ENCODE measurements at regions not wholly inside any gene's neighbourhood (a gene's known extent, or its start where the extent isn't known, plus 50 kb on each side); places are given as distances from the start of the nearest gene placed in this dataset.

DNA sequence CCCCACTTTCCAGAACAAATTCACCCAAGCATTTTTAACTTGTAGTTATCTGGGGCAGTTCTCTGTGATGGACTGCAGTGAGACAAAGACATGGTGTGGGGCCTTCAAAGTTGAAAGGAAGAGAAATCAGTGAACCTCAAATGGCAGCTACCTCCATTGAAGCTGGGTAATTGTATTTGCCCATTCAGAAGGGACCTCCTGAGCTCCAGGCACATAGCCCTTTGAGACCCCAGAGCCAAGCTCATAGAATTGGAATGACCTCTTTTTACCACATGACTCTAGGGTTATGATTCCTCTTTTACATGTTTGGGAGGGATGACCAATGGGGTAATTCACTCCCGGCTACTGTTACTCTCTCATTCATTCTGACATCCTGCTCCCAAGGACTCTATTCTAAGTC, 368.4 kb upstream of the ITGA1 start:
- no peak for DNase-seq

DNA sequence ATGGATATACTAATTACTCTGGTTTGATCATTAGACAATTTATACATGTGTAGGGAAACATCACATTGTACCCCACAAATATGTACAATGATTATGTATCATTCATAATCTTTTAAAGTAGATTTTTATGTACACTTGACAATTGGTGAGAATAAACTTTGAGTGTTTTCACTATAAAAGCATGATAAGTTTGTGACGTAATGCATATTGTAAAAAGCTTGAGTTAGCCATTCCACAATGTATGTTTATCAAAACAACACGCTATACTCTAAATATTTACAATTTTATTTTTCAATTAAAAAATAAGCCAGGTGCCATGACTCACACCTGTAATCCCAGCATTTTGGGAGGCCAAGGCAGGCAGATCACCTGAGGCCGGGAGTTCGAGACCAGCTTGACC, 360.1 kb upstream of the ITGA1 start:
- DNase-seq, result no peak

DNA sequence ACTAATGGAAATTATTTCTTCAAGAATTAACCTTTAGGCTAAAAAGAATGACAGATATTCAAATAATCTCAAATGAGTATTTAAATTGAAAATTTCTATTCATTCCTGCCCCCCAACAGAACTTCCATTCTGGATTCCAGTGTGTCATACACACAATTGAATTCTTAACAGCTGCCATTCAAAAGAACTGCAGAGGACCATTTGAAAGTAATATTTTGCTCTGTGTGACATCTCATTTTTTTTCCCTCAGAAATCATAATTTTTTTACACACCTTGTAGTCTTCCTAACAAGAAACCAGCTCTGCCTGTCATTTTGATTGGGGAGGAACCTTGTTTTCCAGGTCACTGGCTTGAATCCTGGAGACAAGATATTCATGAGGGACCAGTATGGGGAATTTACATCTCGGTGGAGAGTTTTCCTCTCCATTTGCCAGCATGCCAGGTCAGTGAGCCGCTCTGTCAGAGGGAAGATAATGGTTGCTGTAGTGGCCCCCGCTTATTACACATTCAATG, 358.7 kb upstream of the ITGA1 start:
- no peak for DNase-seq

DNA sequence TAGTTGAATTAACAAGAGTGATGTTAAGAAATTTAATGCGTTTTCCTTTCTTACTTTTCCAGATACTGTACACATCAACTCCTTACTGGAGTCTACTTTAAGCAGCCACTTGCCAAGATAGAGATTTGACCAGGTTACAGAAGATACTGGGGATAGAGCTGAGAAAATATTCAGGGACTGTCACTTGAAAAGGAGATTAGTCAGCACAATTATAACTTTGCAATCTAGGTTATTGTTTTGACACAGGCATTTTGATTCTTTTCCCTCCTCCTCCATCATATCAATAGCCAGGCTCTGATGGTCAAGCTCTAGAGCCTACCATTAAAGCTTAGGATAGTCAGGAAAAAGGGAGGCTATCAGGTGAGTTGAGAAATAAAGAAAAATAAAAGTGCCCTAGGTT, 345.9 kb upstream of the ITGA1 start:
- no peak for DNase-seq

DNA sequence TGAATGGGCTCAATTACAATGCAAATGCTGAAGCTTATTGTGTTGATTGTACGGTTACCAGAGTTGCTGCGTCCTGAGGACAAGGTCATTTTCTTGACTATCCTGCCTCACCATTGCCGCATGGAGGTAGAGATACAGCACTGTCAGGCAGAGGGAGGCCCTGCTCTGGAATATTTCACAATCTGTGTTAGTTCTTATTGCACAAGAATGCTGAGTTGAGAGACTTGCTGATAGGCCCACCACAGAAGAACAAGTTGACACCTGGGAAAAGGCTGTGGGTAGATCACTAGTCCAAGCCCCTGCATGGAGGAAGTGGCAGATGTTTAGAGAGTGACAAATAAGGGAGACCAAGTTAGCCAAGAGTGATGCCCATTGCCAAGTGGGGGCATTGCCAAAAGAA, 344.5 kb upstream of the ITGA1 start:
- DNase-seq, result no peak

DNA sequence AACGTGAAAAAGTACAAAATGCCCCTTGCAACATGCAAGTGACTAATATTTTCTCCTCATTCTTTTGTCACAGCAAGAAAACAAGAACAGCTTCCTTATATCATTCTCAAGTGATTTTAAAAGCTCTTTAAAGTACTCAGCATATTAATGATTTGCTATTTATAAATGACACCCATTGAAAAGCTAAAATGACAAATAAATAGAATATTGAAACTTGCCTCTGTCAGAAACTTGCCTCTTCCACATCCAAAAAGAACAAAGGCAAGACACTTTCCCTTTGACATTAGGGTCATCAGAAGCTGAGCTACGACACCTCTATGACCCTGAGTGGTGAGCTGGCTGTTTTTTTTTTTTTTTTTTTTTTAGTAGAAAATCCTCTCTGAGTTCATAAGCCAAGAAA, 339.6 kb upstream of the ITGA1 start:
- DNase-seq, result no peak

DNA sequence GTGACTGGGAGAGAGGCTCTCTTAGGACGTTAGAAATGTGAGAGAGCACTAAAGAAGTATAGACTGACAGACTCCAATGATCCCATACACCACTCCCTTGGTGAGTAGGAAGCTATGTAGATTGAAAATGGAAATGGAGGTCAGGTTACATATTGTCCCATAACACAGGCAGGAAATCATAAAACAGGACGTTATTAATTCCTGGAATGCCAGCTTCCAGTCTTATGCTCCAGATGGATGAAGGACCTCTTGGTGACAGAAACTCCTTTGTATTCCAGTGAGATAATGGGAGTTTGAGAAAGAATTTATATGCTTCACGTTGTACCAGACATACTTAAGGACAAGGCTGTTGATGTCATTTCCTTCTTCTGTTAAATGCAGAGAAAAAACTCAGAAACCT, 338.2 kb upstream of the ITGA1 start:
- no peak for DNase-seq

DNA sequence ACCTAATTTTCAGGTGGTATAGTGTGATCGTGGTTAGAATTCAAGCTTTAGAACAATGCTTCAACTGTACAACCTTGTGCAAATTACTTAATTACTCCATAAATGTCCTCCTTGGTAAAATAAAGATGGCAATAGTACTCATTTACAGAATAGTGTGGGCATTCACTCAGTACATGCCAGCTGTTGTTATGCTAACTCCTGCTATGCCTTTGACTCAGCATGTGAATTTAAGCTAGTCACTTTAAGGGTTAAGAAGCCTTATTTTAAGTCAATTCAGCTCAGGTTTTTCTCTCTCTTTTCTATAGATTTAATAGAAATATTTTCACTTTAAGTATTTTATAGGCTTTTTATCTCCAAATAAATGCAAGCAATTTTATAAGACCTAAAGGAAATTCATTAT, 335.6 kb upstream of the ITGA1 start:
- DNase-seq, result no peak

DNA sequence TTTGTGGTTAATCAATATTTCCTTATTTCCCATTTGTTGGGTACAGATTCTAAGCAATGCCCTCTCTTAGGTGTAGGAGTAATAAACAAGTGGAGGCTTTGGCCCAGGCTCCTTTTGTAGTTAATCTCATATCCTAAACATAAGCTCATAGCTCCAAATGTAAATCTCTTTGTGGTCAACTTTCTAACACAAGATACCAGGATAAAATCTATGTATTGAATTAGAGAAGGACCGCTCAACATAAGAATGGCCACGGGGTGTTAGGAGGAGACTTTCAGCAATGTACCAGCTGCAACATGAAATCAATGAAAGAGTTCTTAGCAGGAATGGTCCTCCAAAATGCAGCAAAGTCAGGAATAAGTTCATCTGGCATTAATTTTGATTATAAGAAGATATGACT, 334.5 kb upstream of the ITGA1 start:
- no peak for DNase-seq

DNA sequence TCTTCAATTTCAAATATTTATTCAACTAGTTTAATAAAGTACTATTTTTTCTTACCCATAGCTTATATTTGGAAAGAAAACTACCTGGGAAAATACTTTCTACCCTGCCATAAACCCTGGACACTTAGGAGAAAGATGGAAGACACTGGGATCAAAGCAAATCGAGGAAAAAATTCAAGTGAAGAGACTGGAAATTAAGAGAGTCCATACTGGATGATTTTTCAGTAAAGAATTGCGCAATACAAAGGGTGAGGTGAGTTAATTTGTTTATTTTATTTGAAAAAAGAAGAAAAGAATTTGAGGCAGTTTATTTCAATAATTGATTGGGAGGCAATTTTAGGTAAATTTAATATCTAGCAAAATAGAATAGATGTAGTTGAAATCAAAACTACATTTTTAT, 331.8 kb upstream of the ITGA1 start:
- no peak for DNase-seq

DNA sequence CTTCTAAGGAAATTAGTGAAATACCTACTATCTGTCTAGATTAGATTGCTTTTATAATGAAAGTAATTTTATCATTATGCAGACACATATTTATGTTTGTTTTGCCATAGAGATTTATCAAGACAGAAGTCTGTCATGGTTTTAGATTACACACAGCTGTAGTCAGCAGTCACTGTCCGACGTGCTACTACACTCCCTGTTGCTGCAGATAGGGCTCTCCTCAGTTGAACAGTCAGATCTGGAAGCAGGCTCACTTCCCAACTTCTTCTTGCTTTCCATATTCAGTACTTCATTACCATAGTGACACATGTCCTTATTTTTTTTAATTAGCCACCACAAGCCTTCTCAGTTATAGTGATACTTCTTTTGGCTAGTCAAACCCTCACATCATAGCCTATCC, 329.9 kb upstream of the ITGA1 start:
- no peak for DNase-seq

DNA sequence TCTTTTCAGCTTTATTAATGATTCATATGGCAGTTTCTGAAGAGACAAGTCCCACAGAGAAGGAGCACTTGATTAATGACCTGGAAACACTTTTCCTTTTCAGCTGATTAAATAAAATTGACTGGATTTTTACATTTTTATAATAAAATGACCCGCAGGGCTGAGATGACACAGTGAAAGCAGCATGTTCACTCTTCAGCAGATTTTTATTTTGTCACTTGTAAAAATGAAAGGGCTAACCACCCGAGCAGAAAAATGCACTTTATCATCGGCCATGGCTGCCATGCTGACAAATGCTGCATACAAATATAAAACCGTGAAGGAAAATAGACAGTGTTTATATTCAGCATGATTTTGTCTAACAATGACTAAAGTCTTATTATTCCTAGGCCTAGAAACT, 321.6 kb upstream of the ITGA1 start:
- no peak for DNase-seq

DNA sequence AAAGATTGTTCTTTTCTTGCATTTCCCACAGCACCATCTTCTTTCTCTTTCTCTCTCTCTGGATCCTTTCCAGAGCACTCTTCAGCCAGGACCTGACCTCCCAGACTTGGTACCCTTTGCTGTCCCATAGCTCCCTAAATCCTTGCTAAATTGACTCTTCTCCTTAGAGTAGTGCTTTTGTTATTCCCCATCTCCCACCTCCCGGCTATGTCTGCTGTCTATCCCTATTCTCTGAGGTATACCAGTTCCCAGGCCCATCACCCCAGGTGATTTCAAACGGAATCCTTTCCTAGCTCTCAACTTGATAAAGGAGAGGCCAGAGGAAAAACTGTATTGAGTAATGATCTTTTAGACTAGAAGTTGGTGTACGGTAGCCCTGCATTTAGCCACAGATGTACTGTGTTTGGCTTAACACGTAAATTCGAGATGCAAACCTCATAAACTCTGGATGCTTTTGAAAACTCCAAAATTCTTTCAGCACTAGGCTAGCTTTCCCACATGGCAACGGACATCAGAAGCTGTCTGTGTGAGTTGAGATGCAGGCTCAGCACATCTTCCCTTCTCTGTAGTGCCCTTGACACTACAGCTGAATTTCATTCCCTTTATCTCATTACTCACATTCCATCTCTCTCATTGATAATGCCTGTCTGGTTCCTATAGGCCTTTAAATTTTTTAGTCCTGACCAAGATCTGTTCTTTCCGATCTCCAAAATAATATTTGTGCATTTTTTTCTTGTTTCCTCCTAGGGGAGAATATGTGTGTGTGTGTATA, 320.8 kb upstream of the ITGA1 start:
- no peak for DNase-seq

DNA sequence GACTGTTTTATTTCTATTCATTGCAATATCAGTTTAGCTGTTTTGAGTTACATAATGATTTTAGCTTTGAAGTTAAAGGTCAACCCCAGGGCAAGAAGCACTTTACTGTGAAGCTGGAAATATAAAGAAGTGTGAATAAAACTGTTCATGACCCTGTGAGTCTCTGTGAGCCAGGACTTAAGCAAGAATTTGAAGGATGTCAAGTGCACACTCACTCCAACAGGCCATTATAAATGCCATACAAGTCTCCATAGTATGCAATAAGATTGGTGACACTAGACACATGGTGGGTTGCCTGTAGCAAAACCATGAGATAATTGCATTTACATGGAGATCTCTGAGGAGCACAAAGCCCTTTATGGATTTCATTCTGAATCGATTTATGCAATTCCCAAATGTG, 318.7 kb upstream of the ITGA1 start:
- DNase-seq, result no peak

DNA sequence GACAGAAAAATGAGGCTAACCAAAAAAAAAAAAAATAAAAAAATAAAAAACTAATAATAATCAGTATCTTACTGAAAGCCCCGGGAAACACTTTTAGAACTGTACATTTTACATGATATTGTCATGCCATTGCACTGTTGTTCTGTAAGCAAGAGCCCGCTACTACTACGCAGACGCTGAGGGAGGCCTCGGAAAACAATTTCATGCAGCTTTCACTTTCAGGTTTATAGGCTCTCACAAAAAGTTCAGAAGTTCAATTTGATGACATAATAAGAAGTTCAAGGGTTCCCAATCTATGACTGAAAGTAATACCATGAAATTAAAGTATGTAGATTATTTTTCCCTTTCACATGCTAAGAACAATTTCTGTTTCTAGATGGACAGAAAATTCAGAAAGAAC, 318.3 kb upstream of the ITGA1 start:
- no peak for DNase-seq

DNA sequence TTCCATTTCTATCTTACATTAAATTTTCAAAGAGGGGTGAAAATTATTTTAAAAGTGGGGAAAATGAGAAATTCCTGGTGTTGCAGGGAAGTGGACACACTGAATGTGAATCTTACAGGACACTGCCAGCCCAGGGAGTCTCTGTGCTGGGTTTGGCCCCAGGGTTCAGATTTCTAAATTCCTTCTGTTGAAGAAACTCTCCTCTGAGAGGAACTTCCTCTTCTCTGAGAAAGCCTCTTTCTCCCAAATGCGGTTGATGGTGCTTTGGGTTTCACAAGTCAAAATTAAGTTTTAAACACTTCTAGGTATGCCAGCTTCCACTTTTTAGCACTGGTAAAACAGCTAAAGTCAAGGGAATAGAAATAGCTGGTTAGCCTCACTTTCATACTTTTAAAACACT, 317.9 kb upstream of the ITGA1 start:
- DNase-seq, result no peak

DNA sequence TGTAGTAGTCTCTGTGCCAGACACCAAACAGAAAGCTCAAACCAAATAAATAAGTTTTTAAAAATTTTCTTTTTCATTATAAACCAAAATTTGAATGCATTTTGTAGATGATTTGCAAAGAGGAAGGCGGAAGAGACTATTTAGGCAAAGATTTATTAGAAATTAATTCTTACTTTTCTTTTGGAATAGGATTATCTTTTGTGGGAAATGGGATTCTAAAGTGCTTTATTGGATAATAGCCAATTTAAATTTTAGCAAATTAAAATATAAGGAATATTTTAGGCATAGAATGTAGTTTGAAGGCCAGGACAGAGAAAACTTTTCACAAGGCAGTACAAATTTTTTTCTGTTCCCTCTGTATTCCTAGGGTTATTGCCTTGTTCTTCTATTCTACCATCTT, 311.4 kb upstream of the ITGA1 start:
- no peak for DNase-seq

DNA sequence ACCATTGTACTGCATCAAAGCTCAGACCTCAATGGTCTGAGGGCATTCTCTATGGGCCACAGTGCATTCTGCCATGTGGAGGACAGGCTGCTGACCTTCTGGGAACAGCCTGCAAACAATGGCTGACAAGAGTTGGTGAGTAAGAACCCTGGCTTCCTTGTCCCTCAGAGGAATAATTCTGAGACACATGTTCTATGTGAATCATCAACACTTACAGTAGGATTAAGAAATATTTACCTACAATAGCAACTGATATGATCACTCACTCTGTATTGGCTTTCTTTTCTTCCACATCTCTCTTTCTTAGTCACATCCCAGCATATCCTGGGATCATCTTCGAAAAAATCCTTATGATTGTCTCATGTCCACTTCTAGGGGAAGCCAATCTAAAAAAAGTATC, 306.5 kb upstream of the ITGA1 start:
- no peak for DNase-seq

DNA sequence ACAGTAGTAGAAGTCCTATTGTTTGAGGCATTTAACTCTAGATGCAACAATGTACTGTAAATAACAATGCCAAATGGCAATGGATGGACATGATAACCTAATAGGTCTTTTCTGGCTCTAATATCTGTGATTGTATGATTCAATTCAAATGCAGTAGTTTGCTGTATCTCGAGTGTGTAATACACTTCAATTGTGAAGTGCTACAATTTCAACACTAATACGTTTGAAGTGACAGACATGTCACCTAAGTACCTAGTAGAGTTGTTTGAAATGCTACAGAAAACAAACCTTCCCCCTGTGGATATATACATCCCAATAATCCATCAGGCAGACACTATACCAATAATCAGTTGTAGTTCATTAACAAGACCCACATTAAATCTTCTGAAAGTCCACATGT, 305.9 kb upstream of the ITGA1 start:
- no peak for DNase-seq

DNA sequence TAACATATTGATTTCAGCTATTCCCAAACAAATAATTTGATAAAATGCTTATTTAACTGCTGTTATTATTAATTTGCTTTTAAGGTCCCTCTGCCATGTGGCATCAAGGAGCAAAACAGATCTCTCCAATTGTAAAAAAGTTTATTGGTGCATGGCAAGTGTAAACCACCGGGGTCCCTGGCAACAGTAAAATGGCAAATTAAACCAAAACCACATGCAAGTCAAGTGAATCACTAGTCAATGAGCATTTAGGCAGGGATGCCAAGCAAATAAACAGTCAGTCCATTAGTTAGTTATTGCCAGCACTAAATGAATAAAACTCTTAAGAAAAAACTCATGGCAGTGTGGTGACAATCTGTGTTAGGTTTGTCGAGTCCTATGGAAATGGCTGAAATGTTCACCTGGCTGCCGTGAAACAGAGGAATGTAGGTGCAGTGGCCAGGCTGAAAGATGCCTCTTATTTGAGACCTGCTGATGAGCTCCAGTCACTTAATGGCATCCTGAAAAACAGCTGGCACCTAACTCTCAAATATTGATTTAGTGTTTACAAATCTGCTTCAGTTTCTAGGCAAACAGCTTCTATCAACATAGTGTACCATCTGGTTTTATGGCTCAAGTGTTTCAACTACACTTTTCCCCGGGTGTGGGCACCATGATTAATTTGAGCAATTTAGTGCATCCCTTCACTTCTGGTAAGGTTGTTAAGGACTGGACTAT, 296.5 kb upstream of the ITGA1 start:
- no peak for DNase-seq

DNA sequence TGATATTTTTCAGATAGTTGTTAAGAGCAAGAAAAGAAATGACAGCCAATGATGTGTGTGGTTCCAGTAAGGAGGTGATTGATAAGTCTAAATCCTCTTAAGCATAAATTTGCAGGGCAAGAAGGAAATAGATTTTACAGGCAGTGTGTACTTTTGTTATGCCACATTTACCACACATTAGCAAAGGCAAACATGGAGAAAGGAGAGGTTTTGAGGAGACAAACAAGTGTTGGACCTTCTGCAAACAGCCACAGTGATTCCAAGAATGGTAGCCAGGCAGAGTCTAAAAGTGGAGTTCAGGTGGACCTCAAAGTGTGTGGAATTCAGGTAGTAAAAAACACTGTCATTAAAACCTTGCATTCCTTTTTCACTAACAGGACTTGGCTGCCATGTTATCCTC, 295.9 kb upstream of the ITGA1 start:
- no peak for DNase-seq

DNA sequence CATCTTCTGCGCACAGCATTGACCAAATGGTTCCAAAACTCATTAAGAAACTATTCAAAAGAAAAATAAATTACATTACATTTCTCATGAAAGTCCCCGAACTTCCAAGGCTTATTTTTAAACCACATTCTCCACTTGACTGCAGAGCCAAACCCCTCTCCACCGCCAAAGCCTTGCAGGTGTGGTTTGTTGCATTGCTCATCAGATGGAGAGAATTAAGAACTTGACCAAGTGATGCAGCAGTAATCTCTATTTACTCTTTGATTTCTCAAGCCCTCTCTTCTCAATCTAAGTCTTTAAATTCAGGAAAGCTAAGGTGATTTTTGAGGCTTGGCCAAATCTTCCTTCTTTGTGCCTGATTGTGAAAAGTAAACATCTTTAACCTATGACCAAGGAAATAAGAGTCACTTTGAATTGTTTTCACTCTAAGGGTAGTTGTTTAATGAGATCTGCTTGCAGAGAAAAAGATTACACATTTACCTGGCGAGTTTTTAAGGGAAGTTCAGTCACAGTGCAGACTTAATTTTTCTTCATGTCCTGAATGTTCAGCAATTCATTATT, 290.5 kb upstream of the ITGA1 start:
- DNase-seq, result no peak

DNA sequence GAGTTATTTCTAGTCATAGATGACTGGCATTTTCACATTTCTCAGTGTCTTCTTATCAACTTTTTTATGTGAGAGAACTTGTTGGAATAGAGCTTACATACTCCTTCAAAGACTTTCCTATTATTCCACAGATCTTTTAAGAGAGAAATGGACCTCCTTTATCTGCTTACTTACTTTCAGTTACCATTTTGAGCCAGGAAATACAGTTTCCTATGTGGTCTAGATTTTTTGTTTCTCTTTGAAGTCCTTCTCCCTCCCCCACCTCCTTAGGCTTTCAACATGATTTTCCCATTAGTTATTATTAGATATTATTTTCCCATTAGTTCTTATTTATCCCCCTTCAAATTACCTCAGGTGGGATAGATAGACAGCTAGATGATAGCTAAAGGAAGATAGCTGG, 289.1 kb upstream of the ITGA1 start:
- no peak for DNase-seq

DNA sequence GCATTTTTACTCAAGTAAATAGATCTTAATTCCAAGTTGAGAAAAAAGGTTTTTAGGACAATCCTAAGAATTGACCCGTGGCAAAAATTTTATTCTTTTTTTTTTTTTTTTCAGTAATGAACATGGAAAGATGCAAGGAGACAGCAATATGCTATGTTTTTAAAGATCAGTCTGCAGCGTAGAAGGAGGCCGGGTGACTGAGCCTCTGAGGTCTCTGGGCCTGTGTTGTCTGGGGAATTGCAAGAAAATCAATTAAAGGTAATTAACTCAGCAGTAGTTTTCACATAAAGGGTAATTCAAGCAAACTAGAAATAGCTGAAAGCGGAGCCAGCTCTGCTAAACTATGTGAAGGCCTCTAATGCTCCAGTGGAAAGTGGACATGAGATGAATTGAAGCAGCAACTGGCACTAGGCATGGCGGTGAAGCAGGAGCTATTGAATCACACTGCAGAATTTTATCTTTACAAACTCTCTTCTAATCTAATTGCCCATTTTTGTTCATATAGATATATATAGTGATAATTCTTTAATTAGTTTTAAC, 285.2 kb upstream of the ITGA1 start:
- no peak for DNase-seq

All from activated CD8-positive, alpha-beta memory T cell treated with anti-CD3 and anti-CD28 coated beads, Interleukin-2, amount 50 U/mL, for 4 hours (primary cell).